GM21528 (cell line): ENCODE measurements at regions not wholly inside any gene's neighbourhood (a gene's known extent, or its start where the extent isn't known, plus 50 kb on each side); places are given as distances from the start of the nearest gene placed in this dataset.

Experiments
- ATAC-seq: cut with Tn5 transposase; IDR thresholded peaks from one replicate; pipeline ENCODE4 v1.9.1; 2021; ENCODE audit warnings: mild to moderate bottlenecking, moderate library complexity; ENCODE audit not compliant: unreplicated experiment, low FRiP score

DNA sequence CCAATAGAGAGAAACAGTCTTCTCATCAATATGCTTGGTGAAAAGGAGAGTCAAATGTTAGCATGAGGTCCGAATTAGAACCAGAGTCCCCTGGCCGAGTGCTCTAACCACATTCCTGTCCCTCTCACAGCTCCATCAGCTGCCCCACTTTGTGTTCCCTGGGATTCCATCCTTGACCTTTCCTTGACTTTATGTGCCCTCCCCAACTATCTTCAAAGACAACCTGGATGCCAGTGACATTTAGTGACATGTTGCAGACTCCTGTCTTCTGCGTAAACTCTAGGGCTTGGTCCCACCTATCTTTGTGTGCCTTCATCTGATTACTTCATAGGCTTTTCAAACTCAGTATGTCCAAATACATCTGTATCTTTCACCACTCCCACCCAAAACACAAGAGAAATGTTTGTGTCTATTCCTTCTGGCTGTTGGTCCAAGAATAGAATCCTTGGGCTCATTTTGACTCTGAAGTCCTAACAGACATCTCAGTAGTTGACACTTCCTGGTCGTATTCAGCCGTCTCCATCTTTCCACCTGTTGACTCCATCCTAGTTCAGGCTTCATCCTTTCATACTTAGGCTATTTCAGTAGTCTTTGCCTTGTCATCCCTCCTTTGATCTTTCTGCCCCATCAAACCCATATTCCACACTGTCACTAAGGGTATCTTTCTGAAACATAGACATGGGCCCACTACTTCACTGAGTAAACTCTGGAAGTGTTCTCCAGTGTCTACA is 101.4 kb upstream of the CD180 start:
- no peak for ATAC-seq

DNA sequence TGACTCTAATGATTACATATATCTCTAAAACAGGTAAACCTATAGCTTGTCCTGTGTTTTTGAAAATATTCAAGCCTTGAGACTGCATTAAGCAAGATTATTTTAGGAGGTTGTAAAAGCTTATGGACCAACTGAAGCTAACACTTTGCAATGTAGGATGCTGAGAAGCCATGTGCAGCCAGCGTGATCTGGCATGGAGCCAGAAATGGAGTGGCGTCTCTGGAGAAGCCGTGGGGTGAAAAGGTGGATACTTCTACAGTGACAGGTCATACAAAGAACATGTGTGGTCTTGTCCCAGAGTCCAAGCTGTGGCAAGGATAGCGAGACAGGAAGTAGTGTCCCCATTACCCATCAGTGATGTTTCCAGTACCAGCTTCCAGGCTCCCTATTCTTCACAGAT is 100.8 kb upstream of the CD180 start:
- ATAC-seq: no peak

DNA sequence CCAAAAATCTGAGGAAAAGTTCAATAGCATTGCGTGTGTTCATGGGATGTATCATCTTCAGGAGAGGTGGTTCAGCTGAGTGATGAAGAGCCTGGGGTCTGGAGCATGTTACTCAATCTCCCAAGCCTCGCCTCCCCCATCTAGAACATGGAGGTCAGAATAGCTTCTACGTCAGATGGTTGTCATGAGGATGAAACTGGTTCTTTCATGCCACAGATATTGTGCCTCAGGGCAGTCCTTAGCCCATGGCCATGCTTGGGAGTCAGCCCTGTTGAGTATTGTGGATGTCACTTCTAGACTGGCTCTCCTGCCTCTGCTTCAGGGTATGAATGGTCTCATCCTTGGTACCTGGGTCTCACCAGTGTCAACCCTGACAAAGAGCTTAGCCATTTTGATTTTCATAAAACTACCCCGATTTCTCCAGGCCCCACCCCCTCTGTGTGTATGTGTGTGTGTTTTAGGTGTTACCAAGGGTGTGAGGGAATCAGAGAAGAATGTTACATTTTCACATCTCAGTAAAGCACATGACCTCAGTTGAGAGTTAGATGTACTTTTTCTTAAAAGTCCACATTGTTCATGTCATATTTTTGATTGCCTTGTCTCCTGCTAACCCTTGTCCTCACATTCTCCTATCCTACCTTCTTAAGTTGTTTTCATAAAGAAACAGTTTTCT is 97.8 kb upstream of the CD180 start:
- ATAC-seq: no peak

DNA sequence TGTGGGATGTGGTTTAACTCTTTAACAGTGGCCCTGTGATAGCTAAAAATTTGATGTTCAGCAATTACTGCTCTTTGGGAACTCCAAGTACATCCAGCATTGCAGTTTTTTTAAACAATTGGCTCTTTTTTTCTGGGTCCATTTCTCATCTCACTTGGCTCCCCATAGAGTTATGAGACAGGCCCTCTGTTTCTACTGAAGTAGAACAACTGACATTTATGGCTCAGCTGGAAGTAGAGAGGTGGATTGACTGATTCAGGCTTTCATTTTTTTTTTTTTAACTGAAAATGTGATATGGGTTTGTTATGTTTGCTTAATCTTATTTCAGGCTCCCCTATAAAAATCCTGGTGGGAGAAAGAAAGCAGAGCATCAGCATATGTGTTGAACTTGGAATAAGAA is 96.6 kb upstream of the CD180 start:
- ATAC-seq: no peak

DNA sequence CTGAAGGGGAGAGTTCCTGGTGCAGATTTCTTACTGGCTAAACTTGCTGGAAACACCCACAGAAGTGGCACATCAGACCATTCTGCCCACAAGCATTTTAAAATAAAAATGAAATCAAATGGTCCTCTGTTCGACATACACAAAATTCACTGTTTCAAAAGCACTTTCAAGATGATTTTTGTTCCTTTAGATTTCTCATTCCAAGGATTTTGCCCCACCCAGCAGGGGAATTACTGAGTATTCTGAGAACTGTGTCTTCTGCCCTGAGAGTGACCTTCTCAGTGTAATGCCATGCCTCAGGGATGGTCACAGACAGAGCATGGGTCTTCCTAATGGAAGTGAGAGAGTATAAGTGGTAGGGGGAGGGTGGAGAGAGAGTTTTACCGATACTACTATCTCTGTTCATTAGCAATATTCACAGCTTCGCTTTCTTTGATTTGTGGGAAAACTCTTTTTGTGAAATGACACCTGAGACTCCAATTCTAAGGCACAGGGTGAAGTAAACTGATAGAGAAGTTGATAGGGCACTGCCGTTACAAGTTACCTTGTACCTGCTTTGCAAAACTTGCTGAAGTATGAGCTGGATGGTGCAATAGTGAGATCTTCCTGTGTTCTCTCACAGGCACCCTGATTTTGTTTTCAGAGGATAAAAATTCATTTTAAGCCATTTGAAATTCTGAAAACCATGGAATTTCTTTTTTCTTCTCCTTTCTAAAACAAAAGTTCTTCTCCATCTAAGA is 95.8 kb upstream of the CD180 start:
- no peak for ATAC-seq

DNA sequence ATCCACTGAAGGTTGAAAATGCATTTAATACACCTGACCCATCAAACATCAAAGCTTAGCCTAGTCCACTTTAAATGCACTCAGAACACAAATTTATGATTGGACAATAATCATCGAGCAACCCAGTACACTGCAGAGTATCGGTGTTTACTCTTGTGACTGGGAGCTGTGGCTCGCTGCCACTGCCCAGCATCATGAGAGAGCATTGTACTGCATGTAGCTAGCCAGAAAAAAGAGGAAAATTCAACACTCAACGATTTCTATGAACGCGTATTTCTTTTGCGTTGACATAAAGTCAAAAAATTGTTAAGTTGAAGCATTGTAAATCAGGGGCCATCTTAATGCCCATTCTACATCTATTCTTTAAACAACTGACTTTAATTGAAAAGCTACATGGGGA is 95.1 kb upstream of the CD180 start:
- no peak for ATAC-seq

DNA sequence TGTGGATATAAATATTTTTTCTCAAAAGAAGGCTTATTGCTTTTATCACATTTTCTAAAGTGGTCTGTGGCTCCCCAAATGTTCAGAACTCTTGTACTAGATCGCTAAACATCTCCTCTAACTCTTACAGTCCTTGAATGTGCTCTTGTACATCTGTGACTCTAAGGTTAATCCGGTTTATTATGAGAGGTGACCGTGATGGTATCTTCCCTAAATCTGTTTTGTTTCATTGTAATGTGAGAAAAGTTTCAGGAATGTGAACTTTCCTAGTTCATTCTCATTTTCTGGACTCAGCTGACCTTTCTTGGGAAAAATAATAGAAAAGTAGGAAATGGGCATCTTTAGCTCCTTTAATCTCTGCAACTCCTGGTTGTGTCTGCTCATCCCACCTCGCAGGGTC is 94.5 kb upstream of the CD180 start:
- ATAC-seq: no peak

DNA sequence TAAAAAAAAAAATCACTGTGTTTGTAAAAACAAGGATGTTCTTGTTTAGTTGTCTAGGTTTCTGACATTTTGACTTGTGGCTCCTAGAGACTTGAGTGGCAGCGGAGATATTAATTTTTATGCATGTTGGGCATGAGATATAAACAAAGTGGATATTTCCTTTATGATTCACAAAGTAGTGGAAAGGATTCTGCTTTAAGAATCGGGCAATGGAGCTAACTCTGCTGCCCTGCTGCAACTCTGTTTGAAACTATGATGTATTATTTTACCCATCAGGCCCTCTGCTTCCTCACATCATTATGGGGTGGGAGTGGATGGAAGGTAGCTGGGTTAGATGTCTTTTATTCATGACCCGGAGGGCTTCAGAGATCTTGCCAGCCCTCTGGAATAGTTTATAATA is 94.1 kb upstream of the CD180 start:
- no peak for ATAC-seq

DNA sequence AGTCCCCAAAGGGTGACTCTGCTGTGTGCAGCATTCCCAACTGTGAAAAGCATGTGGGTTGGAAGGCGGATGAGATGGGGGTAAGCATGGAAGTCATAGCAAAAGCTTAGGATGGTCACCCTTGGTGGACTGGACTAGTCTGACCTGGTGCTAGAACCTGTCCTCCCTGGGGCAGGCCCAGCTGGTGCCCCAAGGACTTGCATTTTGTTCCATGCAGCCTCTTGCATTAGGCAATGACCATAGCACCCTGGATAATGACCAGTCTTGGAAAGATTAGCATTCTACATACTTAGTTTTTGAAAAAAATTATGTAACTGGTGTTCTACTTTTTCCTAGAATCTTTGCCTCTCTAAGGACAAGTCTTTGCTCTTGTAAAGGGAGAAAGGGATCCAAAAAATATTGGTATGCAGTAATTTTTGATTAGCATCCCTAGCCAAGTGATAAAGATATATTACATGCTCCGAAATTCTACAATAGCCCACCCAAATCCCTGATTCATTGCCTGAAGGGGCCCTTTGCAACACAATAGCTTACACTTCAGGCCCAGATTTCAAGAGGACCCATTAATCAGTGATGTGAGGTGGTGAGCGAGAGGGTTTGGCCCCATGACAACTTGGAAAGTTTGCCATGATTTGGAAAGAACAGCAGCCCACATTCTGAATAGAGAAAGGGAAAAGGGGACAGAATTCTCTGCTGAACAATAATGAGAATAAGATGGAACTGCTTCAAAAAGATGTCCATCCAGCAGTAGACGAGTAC is 93.3 kb upstream of the CD180 start:
- no peak for ATAC-seq

DNA sequence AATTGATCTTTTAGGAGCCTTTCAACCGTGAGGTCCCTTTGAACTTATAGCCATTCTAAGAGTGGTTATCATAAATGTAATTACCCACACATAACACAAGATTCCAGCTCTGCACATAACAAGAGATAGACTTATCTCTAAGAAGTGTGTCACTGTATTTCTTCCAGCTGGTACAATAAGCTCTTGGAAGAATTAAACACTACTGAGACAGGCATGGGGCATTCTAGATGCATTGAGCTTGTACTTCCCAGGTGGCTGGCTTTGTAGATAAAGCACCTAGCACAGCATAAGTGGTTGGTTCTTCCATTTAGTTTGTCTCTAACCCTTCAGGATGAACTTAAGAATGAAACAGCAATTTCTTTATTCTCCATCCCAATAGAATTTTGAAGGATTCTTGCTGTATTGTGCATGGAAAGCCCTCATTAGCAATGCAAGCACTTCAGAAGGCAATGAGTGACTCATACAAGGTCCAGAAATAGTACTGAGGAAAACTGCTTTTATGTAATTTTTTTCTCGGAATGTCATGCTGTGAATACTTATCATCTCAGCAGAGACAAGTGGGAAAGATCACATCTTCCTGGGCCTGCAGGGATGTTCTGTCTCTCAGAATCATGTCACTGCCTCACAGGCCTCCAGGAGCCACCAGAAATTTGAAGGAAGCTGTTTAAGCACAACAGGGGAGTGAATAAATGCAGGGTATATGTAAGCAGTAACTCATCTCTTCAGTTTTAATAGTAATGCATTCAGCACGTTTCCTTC is 91.1 kb upstream of the CD180 start:
- ATAC-seq: no peak

DNA sequence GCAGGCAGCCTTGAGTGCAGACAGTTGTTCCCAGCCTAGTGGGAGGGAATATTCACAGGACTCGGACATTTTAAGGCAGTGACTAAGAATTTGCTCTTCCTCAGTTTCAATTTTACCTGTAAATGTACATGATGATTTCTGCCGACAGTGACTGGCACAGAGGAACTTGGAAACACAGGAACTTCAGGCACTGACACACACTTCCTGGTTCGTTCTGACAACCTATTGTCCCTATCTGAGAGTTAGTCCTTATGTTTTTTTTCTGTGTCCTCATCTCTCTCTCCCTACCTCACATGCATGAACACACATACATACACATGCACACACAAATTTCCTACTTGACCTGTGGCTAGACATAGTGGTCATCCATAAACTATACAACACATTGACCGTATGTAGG is 89.4 kb upstream of the CD180 start:
- ATAC-seq: no peak

DNA sequence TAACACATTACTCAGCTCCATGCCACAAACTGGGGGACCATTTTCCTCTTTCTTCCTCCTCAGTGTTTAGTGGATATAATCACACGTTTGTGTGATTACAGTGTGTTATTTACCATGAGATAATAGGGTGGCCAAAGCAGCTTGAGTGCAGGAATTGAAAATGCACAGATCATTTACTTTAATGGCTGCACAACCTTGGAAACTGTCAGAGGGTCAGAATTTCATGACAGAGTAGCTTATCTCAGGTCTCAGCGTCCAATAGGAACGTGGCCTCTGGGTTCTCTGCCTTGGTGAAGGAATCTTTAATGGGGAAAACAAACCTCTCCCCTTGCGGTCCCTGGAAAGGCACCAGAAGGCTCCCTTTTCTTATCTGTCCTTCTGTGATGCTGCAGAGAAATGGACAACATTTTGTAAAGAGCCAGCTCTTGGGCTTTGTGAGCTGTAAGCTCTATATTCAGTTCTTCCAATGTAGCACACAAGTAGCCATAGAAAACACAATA is 87.4 kb upstream of the CD180 start:
- ATAC-seq: no peak

DNA sequence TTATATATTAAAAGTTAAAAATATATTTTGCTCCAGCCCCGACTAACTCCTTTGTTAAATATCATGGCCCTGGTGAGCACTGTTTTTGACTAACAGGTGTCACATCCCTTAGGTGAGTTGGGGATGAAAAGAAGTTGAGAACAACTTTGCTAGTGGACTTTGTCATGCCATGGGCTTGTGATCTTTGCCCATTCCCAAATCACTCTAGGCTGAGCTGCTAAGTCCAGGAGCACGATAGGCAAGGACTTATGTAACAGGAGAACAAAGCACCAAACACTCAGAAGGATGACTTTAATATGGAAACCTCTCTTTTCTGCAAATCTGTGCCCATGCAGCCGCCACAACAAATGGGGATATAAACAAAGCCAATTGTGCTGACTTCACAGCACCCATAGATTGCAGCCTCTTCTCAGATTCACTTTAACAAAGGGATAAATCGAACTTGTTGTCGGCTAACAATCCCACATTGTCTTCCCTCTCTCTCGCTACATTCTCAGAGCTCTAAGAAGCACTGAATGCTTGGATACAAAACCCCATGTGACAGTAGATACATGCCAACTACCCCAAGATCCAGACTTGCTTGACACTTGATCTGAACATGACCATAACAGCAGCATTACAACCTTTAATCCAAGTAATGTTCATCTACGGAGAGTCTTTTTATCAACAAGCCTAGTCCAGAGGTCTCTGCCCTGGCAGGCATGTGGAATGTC is 86.8 kb upstream of the CD180 start:
- ATAC-seq: no peak

DNA sequence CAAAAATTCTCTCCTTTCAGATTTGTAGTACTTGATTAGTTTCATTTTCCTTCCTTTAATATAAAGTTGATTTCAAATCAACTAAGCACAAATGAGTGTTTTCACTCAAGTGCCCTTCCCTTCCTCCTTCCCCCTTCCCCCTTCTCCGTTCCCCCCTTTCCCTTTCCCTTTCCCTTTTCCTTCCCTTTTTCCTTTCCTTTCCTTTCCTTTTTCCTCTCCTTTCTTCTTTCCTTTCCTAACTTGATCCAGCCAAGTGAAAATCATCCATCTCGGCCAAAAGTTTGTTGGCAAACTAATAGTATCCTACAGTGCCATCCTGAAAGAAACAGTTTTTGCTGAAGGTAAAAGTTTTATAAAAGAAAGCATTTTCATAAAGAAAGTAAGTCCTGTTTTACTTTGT is 85.3 kb upstream of the CD180 start:
- no peak for ATAC-seq

DNA sequence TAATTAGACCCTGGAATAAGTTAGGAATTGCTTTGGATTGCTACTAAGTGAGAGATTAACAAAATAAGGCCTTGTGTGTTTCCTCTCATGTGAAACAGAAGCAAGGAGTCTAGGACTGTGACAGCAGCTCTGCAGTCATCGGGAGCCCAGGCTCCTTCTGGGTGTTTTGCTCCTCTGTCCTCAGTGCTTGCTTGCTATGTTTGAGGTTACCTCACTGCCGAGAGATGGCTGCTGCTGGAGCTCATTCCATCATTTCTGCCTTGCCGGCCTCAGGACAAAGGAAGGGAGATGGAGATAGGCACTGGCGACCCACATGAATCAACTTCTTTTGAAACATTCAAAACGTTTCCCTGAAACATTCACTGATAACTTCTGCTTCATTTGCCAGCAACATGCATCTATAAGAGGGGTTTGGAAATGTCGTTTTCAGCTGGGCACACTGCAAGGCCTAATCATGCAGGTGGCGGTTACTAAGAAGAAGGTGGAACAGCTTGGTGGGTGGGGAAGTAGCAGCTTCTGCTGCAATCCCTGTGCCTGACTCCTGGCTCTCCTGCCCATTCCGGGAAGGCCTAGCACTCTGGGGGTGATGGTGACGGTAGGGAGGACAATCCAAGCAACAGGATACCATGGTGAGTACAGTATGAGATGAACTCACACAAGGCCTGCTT is 77.2 kb upstream of the CD180 start:
- no peak for ATAC-seq

DNA sequence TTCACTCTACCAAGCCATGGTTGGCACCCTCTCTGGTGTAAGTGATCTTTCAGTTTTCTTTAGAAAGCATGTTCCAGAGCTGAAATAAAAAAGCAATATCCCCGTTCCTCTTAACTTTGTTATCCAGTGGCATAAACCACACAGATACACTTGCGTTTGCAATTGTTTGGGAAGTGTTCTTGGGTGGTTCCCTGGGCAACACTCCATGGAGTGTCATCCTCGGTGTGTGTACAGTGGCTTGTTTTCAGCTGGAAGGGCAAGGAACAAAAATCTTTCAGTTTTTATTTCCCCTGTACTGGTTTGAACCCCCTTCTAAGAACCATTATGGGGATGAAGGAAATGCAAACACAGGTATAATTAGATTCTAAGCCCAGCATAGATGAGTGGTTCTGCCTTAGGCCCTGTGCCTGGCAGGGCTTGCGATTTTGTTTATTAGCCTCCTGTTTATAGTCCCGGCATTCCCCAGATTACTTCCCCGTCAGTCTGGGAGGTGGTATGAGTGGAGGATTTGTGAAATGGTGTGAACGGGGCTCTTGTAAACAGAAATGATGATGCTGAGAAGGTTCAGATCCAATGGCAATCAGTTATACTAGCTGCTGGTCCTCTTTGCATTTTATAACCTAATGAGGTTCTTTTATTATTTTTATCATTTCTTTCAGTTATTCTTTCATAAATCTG is 76.0 kb upstream of the CD180 start:
- ATAC-seq: no peak

DNA sequence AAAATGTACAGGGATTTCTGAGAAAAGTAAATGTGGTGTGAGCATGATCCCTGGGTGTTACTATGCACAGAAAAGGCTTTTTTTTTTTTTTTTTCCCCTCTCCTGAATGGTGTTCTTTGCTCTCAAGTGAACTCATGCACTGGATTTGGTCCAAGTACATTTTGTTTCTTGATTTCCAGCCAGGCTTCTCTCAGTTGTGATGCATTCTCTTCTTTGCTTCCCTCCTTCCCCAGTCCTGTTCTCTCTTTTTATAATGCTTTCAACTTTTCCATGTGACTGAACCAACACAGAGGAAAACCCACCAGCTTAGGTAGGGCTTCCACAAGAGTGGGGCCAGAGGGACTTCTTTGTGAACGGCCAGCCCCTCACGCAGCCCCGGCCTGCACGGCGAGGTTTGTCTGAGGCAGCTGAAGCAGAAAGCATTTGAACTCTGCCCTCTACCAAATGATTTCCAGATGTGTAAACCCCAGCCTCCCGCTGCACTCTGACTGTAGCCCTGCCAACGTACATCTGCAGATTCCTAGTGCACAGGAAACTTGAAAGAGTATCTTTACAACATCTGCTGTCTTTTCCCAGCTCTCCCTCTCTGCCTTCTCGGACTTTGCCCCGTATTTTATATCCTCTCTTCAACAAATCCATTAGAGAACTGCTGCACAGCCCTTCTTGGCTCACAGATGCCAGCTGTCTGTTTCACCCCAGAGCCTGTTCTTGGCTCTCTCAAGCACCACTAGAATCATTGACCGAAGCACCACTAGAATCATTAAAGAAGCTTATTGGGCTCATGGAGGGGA is 71.8 kb upstream of the CD180 start:
- no peak for ATAC-seq
